Peyer's patch (tissue), 4 donors: ENCODE measurements at regions not wholly inside any gene's neighbourhood (a gene's known extent, or its start where the extent isn't known, plus 50 kb on each side); places are given as distances from the start of the nearest gene placed in this dataset.

Experiments
- DNase-seq, 3 donors: peaks; one replicate each; pipeline ENCODE4 v3.0.0-alpha.2; 2017 to 2019
- H3K27ac ChIP-seq, 4 donors: fragments of 200-600 bp; sonication (generic); one replicate each; pipeline ENCODE4 v1.5.1; 2016 to 2019
- H3K27me3 ChIP-seq, 2 donors: fragments of 200-600 bp; sonication (generic); one replicate each; pipeline ENCODE4 v1.5.1; 2019
- H3K36me3 ChIP-seq, 3 donors: fragments of 200-600 bp; sonication (generic); one replicate each; pipeline ENCODE4 v1.5.1; 2016 to 2019
- H3K4me1 ChIP-seq, 4 donors: fragments of 200-600 bp; sonication (generic); one replicate each; pipeline ENCODE4 v1.5.1; 2016 to 2019
- H3K4me3 ChIP-seq, 4 donors: fragments of 200-600 bp; sonication (generic); 1 replicate in 3 of 4; 2 replicates in 1 of 4; pipeline ENCODE4 v1.5.1; 2016 to 2019; ENCODE audit warnings: mild to moderate bottlenecking in 1 of 4
- H3K9me3 ChIP-seq, 4 donors: fragments of 200-600 bp; sonication (generic); one replicate each; pipeline ENCODE4 v1.5.1; 2016 to 2019; ENCODE audit warnings: mild to moderate bottlenecking in 1 of 4
- POLR2A ChIP-seq, 2 donors: fragments of 450-650 bp; IDR thresholded peaks; one replicate each; pipeline ENCODE4 v1.5.1; 2017; ENCODE audit warnings: antibody characterized with exemption in 2 of 2, mild to moderate bottlenecking in 2 of 2, moderate library complexity in 2 of 2
- TF ChIP-seq, protein P1 (sequence below), 6 experiments: fragments of 450-650 bp in 4 of 6; fragments of 200-600 bp in 2 of 6; sonication (generic) in 1 of 6; IDR thresholded peaks; one replicate each; pipeline ENCODE4 v1.5.1; 2017 to 2019; ENCODE audit warnings: antibody characterized with exemption in 6 of 6, mild to moderate bottlenecking in 3 of 6, moderate library complexity in 1 of 6

GRCh38 chr6:19416811-19417210 lies 420.4 kb upstream of the ID4 start:
- no peaks in the 10 kb centered on the region for H3K9me3 ChIP-seq
- no peak overlapping the region for H3K27ac ChIP-seq
- no peak overlapping the region for H3K4me3 ChIP-seq
- DNase-seq, result no peak
- TF ChIP-seq, protein P1, sequence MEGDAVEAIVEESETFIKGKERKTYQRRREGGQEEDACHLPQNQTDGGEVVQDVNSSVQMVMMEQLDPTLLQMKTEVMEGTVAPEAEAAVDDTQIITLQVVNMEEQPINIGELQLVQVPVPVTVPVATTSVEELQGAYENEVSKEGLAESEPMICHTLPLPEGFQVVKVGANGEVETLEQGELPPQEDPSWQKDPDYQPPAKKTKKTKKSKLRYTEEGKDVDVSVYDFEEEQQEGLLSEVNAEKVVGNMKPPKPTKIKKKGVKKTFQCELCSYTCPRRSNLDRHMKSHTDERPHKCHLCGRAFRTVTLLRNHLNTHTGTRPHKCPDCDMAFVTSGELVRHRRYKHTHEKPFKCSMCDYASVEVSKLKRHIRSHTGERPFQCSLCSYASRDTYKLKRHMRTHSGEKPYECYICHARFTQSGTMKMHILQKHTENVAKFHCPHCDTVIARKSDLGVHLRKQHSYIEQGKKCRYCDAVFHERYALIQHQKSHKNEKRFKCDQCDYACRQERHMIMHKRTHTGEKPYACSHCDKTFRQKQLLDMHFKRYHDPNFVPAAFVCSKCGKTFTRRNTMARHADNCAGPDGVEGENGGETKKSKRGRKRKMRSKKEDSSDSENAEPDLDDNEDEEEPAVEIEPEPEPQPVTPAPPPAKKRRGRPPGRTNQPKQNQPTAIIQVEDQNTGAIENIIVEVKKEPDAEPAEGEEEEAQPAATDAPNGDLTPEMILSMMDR (IDR thresholded peaks at IDR 0.05), result no peak
- no peak for TF ChIP-seq POLR2A (IDR thresholded peaks at IDR 0.05)
- H3K27me3 ChIP-seq, result no peaks in the 10 kb centered on the region
- H3K4me1 ChIP-seq, result no peaks in the 10 kb centered on the region
- no peaks in the 10 kb centered on the region for H3K36me3 ChIP-seq

- Histone ChIP-seq H3K9me3 (no peaks in the 10 kb centered on the region), H3K4me1 (no peaks in the 10 kb centered on the region), H3K4me3 (no peak overlapping the region), H3K27ac (no peak overlapping the region), H3K36me3 (no peaks in the 10 kb centered on the region), H3K27me3 (no peaks in the 10 kb centered on the region)
- DNase-seq, result no peak
- TF ChIP-seq POLR2A (IDR thresholded peaks at IDR 0.05), result no peak
- TF ChIP-seq, protein P1 (IDR thresholded peaks at IDR 0.05), result no peak
These were observed 419.5 kb upstream of the ID4 start for GRCh38 chr6:19417713-19418112.

DNA sequence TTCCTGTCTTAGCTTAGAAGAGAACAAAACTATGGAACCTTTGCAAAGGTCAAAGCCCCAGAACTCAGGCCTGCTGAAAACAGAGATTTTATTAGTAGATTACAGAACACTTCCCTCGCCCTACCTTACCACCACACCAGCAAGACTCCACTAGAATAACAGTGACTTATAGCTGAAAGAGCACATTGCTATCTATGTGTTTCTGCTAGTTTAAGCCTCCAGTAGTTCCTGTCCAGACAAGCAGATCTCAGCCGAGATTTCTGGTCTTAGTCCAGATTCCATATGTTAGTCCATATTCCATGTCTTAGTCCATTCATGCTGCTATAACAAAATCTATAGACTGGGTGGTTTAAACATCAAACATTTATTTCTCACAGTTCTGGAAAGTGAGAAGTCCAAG lies 412.3 kb upstream of the ID4 start:
- TF ChIP-seq, protein P1 (IDR thresholded peaks at IDR 0.05), result no peak
- no peak for TF ChIP-seq POLR2A (IDR thresholded peaks at IDR 0.05)
- Histone ChIP-seq H3K36me3 (no peaks in the 10 kb centered on the region), H3K27me3 (no peaks in the 10 kb centered on the region), H3K4me3 (no peak overlapping the region), H3K27ac (no peak overlapping the region), H3K9me3 (no peaks in the 10 kb centered on the region), H3K4me1 (no peaks in the 10 kb centered on the region)
- no peak for DNase-seq

DNA sequence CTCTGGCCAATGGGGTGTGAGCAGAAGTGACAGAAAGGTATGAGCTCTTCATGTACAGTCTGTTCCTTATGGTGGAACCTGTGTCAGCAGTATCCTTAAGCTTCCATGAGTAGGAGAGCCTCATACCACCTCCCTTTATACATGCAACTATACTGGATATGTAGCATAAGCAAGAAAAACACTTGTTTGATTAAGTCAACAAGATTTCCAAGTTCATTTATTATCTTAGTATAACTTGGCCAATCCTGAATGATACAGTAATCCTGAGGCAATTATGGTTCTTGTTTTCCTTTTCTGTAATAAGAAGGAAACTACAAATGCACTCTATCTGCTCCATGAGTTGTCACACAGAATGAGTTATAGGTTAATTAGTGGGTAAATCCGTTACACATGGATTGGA lies 409.6 kb upstream of the ID4 start:
- no peaks in the 10 kb centered on the region for H3K4me1 ChIP-seq
- no peaks in the 10 kb centered on the region for H3K36me3 ChIP-seq
- DNase-seq, result no peak
- H3K9me3 ChIP-seq, result no peaks in the 10 kb centered on the region
- no peak overlapping the region for H3K27ac ChIP-seq
- TF ChIP-seq, protein P1 (IDR thresholded peaks at IDR 0.05), result no peak
- TF ChIP-seq POLR2A (IDR thresholded peaks at IDR 0.05), result no peak
- H3K4me3 ChIP-seq, result no peak overlapping the region
- no peaks in the 10 kb centered on the region for H3K27me3 ChIP-seq

DNA sequence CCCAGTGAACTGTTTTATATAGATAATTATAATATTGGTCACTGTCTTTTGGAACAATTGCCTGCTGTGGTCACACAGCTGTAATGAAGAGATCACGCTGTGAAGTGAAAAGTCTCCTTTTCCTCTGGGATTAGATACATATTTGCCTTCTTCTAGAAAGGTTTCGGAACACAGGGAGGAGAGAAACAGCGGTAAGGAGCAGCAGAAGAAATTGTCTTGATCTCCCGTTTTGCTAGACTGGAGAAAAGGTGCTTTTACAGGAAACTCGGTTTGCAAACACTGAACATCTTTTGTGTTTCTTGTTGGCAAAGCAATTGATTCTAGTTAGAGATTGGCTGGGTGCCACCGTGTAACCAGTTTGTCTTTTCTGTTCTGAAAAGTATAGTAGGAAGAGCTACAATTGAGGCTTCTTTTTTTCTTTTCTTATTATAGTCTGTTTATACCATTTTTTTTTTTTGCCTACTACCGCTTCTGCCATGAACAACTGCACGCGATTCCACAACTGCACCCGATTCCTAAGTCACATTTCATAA lies 404.1 kb upstream of the ID4 start:
- Histone ChIP-seq H3K4me1 (no peaks in the 10 kb centered on the region), H3K27ac (no peak overlapping the region), H3K4me3 (no peak overlapping the region), H3K9me3 (no peaks in the 10 kb centered on the region), H3K27me3 (no peaks in the 10 kb centered on the region), H3K36me3 (no peaks in the 10 kb centered on the region)
- TF ChIP-seq POLR2A (IDR thresholded peaks at IDR 0.05), result no peak
- TF ChIP-seq, protein P1 (IDR thresholded peaks at IDR 0.05), result no peak
- DNase-seq, result no peak

DNA sequence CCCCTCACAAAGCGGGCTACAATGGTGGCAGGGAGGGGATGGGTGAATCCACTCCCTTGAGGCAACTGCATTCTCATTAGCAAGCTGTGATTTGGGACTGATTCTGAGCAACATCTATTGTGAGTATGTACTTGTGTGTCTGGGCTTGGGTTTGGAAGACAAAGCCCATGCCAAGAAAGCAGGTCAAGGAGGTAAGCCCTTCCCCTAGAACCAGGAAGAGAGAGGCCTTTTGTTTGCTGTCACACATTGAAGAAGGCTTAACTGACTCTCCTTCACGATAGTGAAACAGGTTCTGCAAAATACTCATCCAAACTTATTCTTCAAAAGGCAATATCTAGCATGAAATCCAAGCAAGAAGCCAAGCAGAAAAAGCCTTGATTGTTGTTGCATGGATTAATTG lies 403.1 kb upstream of the ID4 start:
- no peak for DNase-seq
- no peak overlapping the region for H3K27ac ChIP-seq
- H3K36me3 ChIP-seq, result no peaks in the 10 kb centered on the region
- TF ChIP-seq POLR2A (IDR thresholded peaks at IDR 0.05), result no peak
- TF ChIP-seq, protein P1 (IDR thresholded peaks at IDR 0.05), result no peak
- no peak overlapping the region for H3K4me3 ChIP-seq
- H3K4me1 ChIP-seq, result no peaks in the 10 kb centered on the region
- no peaks in the 10 kb centered on the region for H3K9me3 ChIP-seq
- no peaks in the 10 kb centered on the region for H3K27me3 ChIP-seq
